GM10248 (cell line): ENCODE measurements at regions not wholly inside any gene's neighbourhood (a gene's known extent, or its start where the extent isn't known, plus 50 kb on each side); places are given as distances from the start of the nearest gene placed in this dataset.
"Not testable (repeated sequence)": the region's sequence is repeated elsewhere in the genome, so short reads cannot be mapped to it uniquely, and the experiment has no call there.

Experiments
- CTCF ChIA-PET: fragments of 300-600 bp; sonication (Branson Sonifier 250); formaldehyde crosslinking; extraction: SDS; loops from one replicate; lab custom pipeline; 2021; ENCODE audit warnings: antibody characterized with exemption; lab: Yijun Ruan, JAX
- POLR2A ChIA-PET: fragments of 350-650 bp; sonication (Branson Sonifier 250); formaldehyde crosslinking; extraction: SDS; loops from one replicate; lab custom pipeline; 2020; ENCODE audit warnings: antibody characterized with exemption; lab: Yijun Ruan, JAX
- DNase-seq: peaks from one replicate; pipeline ENCODE4 v3.0.0; 2012; ENCODE audit errors: extremely low spot score
- CTCF ChIP-seq: IDR thresholded peaks from 2 replicates; pipeline ENCODE4 v1.5.1; 2012; ENCODE audit warnings: mild to moderate bottlenecking, low read depth; ENCODE audit errors: extremely low read depth, missing control alignments, control extremely low read depth

- DNase-seq, result no peak
- TF ChIP-seq CTCF, result no peak
- ChIA-PET POLR2A (no interaction called here), CTCF (no interaction called here)
These were observed 107.5 kb downstream of the VSIG4 start for GRCh38 chrX:65932173-65933084.

GRCh38 chrX:65928522-65928921 lies 111.4 kb downstream of the VSIG4 start:
- CTCF ChIA-PET, result interaction anchor here (0.9 kb wide), 1 partner anchor 347 kb away, joined by 3 read pairs; no protein-coding TSS in a partner anchor
- no peak for DNase-seq
- no peak for TF ChIP-seq CTCF
- POLR2A ChIA-PET, result no interaction called here

- DNase-seq, POLR2A ChIA-PET, CTCF ChIA-PET: not testable (repeated sequence)
These were observed 112.5 kb downstream of the VSIG4 start for GRCh38 chrX:65927386-65927785.

- TF ChIP-seq CTCF, result no peak
- ChIA-PET CTCF (interaction anchor here (1.2 to 1.4 kb wide), 2 partner anchors 20 to 330 kb away, joined by 3 read pairs; no protein-coding TSS in a partner anchor), POLR2A (no interaction called here)
- DNase-seq, result no peak
These were observed 113.5 kb downstream of the VSIG4 start for GRCh38 chrX:65926095-65927019.

GRCh38 chrX:65925592-65925991 lies 114.3 kb downstream of the VSIG4 start:
- ChIA-PET POLR2A (no interaction called here), CTCF (interaction anchor here (1.2 to 1.4 kb wide), 2 partner anchors 19 to 329 kb away, joined by 3 read pairs; no protein-coding TSS in a partner anchor)
- TF ChIP-seq CTCF, result no peak
- DNase-seq, result no peak

- TF ChIP-seq CTCF, result no peak
- CTCF ChIA-PET, result no interaction called here
- POLR2A ChIA-PET, result no interaction called here
- DNase-seq, result no peak
These were observed 114.9 kb downstream of the VSIG4 start for GRCh38 chrX:65925005-65925404.
